GM23338 (cell line): ENCODE measurements at regions not wholly inside any gene's neighbourhood (a gene's known extent, or its start where the extent isn't known, plus 50 kb on each side); places are given as distances from the start of the nearest gene placed in this dataset.

Source experiments
- ATAC-seq: fragments of 200-7000 bp; cut with Tn5 transposase; 3 replicates; pipeline ENCODE4 v1.9.1; 2020
- DNase-seq: peaks from one replicate; pipeline ENCODE4 v3.0.0-alpha.2; 2015; ENCODE audit warnings: low spot score
- H2AFZ ChIP-seq: fragments of 200-600 bp; sonication (generic); 2 replicates; pipeline ENCODE4 v1.8.0; 2016; ENCODE audit warnings: antibody characterized with exemption, mild to moderate bottlenecking, moderate library complexity
- H3F3A ChIP-seq: fragments of 200-600 bp; sonication (generic); replicated peaks from 2 replicates; pipeline ENCODE4 v1.8.0; 2017; ENCODE audit warnings: antibody characterized with exemption, mixed run types, low read depth
- H3K27ac ChIP-seq: fragments of 200-600 bp; sonication (generic); 2 replicates; pipeline ENCODE4 v1.6.1; 2016; ENCODE audit warnings: low read depth
- H3K27me3 ChIP-seq: fragments of 200-600 bp; sonication (generic); 2 replicates; pipeline ENCODE4 v1.8.0; 2016; ENCODE audit warnings: mild to moderate bottlenecking, mixed run types, moderate library complexity; ENCODE audit not compliant: insufficient read depth
- H3K36me3 ChIP-seq: fragments of 200-600 bp; sonication (generic); 2 replicates; pipeline ENCODE4 v1.8.0; 2016; ENCODE audit warnings: mild to moderate bottlenecking; ENCODE audit not compliant: insufficient read depth
- H3K4me1 ChIP-seq: fragments of 200-600 bp; sonication (generic); 2 replicates; pipeline ENCODE4 v1.8.0; 2016; ENCODE audit warnings: mild to moderate bottlenecking, moderate library complexity; ENCODE audit not compliant: insufficient read depth
- H3K4me2 ChIP-seq: fragments of 200-600 bp; sonication (generic); 2 replicates; pipeline ENCODE4 v1.7.1; 2017; ENCODE audit warnings: mixed run types
- H3K4me3 ChIP-seq: fragments of 200-600 bp; sonication (generic); 2 replicates; pipeline ENCODE4 v1.6.1; 2016; ENCODE audit warnings: mixed run types
- H3K79me2 ChIP-seq: fragments of 200-600 bp; sonication (generic); replicated peaks from 2 replicates; pipeline ENCODE4 v1.8.0; 2017; ENCODE audit warnings: mild to moderate bottlenecking; ENCODE audit not compliant: insufficient read depth
- H3K9me2 ChIP-seq: fragments of 200-600 bp; sonication (generic); 2 replicates; pipeline ENCODE4 v1.8.0; 2017; ENCODE audit not compliant: insufficient read depth
- H4K20me1 ChIP-seq: fragments of 200-600 bp; sonication (generic); replicated peaks from 2 replicates; pipeline ENCODE4 v1.8.0; 2017; ENCODE audit warnings: mild to moderate bottlenecking; ENCODE audit not compliant: insufficient read depth
- H3K27ac Mint-ChIP-seq: 2 replicates; pipeline ENCODE4 v1.8.0; 2020; ENCODE audit warnings: inconsistent platforms, mild to moderate bottlenecking, moderate library complexity, mixed read lengths
- H3K27me3 Mint-ChIP-seq: 3 replicates; pipeline ENCODE4 v1.8.0; 2022; ENCODE audit warnings: low read depth, mild to moderate bottlenecking, moderate library complexity, mixed read lengths, inconsistent platforms; ENCODE audit not compliant: insufficient read depth, poor library complexity
- H3K36me3 Mint-ChIP-seq: 3 replicates; pipeline ENCODE4 v1.8.0; 2021; ENCODE audit warnings: low read depth, mild to moderate bottlenecking, inconsistent platforms, moderate library complexity, mixed read lengths
- H3K4me1 Mint-ChIP-seq: 3 replicates; pipeline ENCODE4 v1.8.0; 2020; ENCODE audit warnings: mild to moderate bottlenecking, inconsistent platforms, mixed read lengths
- H3K4me3 Mint-ChIP-seq: 3 replicates; pipeline ENCODE4 v1.8.0; 2021; ENCODE audit warnings: moderate library complexity, mild to moderate bottlenecking, inconsistent platforms, mixed read lengths
- H3K9me3 Mint-ChIP-seq: 3 replicates; pipeline ENCODE4 v1.8.0; 2020; ENCODE audit warnings: moderate library complexity, mild to moderate bottlenecking, inconsistent platforms, mixed read lengths
- EZH2phosphoT487 ChIP-seq: fragments of 200-600 bp; sonication (generic); IDR thresholded peaks from one replicate; pipeline ENCODE4 v1.8.1; 2018; ENCODE audit warnings: antibody characterized with exemption; ENCODE audit not compliant: unreplicated experiment
- ZNF331 ChIP-seq: fragments of 250-450 bp; sonication (Bioruptor Pico); IDR thresholded peaks from 2 replicates; pipeline ENCODE4 v1.5.0; 2020; ENCODE audit warnings: low read depth, mild to moderate bottlenecking, moderate library complexity
- TF ChIP-seq, protein P1 (sequence below), 2 experiments: fragments of 200-600 bp in 1 of 2; sonication (generic) in 1 of 2; conservative IDR thresholded peaks; 2 replicates each; pipeline versions ENCODE4 v1.5.1 to v1.6.1; 2016 to 2017; ENCODE audit warnings: antibody characterized with exemption in 2 of 2, low read depth in 2 of 2, mild to moderate bottlenecking in 2 of 2, moderate library complexity in 1 of 2
- TF ChIP-seq, protein P2 (sequence below): fragments of 250-450 bp; sonication (Bioruptor Pico); IDR thresholded peaks from 2 replicates; pipeline ENCODE4 v1.5.0; 2020; ENCODE audit warnings: mild to moderate bottlenecking, moderate library complexity
- TF ChIP-seq, protein P3 (sequence below): IDR thresholded peaks from one replicate; pipeline ENCODE4 v1.6.1; 2018; ENCODE audit warnings: antibody characterized with exemption; ENCODE audit not compliant: unreplicated experiment

DNA sequence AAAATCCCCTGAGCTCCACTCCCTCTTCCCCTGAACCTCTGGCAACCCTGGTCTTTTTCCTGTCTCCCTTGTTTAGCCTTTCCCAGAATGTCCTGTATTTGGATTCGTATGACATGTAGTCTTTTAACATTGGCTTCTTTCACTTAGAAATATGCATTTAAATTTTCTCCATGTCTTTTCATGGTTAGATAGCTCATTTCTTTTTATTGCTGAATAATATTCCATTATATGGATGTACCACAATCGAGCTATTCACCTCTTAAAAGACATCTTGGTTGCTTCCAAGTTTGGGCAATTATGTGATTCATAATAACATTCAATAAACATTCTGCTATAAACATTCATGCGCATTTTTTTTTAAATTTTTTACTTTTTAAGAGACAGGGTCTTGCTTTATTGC, 99.6 kb upstream of the ZNF536 start:
- no peak overlapping the region for H3K27ac ChIP-seq
- peaks cover 20% of the 10 kb centered on the region for H3K9me3 Mint-ChIP-seq
- H3K4me2 ChIP-seq, result no peak overlapping the region
- no peak overlapping the region for H3K4me3 ChIP-seq
- no peak overlapping the region for H3K27ac Mint-ChIP-seq
- peaks cover 6% of the 10 kb centered on the region for H3K27me3 Mint-ChIP-seq
- H3K27me3 ChIP-seq, result no peaks in the 10 kb centered on the region
- DNase-seq (no peak), ATAC-seq (no peak)
- H3K9me2 ChIP-seq, result no peaks in the 10 kb centered on the region
- no peak overlapping the region for H2AFZ ChIP-seq
- H3K36me3 ChIP-seq, result no peaks in the 10 kb centered on the region
- no peak overlapping the region for H3K4me3 Mint-ChIP-seq
- H3K4me1 Mint-ChIP-seq, result peaks cover 30% of the 10 kb centered on the region
- H4K20me1 ChIP-seq, result no peaks in the 10 kb centered on the region
- no peaks in the 10 kb centered on the region for H3K79me2 ChIP-seq
- TF ChIP-seq EZH2phosphoT487, result no peak
- TF ChIP-seq, protein P1, sequence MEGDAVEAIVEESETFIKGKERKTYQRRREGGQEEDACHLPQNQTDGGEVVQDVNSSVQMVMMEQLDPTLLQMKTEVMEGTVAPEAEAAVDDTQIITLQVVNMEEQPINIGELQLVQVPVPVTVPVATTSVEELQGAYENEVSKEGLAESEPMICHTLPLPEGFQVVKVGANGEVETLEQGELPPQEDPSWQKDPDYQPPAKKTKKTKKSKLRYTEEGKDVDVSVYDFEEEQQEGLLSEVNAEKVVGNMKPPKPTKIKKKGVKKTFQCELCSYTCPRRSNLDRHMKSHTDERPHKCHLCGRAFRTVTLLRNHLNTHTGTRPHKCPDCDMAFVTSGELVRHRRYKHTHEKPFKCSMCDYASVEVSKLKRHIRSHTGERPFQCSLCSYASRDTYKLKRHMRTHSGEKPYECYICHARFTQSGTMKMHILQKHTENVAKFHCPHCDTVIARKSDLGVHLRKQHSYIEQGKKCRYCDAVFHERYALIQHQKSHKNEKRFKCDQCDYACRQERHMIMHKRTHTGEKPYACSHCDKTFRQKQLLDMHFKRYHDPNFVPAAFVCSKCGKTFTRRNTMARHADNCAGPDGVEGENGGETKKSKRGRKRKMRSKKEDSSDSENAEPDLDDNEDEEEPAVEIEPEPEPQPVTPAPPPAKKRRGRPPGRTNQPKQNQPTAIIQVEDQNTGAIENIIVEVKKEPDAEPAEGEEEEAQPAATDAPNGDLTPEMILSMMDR (conservative IDR thresholded peaks at IDR 0.05; ENCODE audit: low read depth in 2 of 2), result no peak
- TF ChIP-seq ZNF331 (CRISPR knock-in tag), result no peak
- TF ChIP-seq, protein P2, sequence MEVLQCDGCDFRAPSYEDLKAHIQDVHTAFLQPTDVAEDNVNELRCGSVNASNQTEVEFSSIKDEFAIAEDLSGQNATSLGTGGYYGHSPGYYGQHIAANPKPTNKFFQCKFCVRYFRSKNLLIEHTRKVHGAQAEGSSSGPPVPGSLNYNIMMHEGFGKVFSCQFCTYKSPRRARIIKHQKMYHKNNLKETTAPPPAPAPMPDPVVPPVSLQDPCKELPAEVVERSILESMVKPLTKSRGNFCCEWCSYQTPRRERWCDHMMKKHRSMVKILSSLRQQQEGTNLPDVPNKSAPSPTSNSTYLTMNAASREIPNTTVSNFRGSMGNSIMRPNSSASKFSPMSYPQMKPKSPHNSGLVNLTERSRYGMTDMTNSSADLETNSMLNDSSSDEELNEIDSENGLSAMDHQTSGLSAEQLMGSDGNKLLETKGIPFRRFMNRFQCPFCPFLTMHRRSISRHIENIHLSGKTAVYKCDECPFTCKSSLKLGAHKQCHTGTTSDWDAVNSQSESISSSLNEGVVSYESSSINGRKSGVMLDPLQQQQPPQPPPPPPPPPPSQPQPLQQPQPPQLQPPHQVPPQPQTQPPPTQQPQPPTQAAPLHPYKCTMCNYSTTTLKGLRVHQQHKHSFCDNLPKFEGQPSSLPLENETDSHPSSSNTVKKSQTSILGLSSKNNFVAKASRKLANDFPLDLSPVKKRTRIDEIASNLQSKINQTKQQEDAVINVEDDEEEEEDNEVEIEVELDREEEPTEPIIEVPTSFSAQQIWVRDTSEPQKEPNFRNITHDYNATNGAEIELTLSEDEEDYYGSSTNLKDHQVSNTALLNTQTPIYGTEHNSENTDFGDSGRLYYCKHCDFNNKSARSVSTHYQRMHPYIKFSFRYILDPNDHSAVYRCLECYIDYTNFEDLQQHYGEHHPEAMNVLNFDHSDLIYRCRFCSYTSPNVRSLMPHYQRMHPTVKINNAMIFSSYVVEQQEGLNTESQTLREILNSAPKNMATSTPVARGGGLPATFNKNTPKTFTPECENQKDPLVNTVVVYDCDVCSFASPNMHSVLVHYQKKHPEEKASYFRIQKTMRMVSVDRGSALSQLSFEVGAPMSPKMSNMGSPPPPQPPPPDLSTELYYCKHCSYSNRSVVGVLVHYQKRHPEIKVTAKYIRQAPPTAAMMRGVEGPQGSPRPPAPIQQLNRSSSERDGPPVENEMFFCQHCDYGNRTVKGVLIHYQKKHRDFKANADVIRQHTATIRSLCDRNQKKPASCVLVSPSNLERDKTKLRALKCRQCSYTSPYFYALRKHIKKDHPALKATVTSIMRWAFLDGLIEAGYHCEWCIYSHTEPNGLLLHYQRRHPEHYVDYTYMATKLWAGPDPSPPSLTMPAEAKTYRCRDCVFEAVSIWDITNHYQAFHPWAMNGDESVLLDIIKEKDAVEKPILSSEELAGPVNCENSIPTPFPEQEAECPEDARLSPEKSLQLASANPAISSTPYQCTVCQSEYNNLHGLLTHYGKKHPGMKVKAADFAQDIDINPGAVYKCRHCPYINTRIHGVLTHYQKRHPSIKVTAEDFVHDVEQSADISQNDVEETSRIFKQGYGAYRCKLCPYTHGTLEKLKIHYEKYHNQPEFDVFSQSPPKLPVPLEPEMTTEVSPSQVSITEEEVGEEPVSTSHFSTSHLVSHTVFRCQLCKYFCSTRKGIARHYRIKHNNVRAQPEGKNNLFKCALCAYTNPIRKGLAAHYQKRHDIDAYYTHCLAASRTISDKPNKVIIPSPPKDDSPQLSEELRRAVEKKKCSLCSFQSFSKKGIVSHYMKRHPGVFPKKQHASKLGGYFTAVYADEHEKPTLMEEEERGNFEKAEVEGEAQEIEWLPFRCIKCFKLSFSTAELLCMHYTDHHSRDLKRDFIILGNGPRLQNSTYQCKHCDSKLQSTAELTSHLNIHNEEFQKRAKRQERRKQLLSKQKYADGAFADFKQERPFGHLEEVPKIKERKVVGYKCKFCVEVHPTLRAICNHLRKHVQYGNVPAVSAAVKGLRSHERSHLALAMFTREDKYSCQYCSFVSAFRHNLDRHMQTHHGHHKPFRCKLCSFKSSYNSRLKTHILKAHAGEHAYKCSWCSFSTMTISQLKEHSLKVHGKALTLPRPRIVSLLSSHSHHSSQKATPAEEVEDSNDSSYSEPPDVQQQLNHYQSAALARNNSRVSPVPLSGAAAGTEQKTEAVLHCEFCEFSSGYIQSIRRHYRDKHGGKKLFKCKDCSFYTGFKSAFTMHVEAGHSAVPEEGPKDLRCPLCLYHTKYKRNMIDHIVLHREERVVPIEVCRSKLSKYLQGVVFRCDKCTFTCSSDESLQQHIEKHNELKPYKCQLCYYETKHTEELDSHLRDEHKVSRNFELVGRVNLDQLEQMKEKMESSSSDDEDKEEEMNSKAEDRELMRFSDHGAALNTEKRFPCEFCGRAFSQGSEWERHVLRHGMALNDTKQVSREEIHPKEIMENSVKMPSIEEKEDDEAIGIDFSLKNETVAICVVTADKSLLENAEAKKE (CRISPR knock-in tag), result no peak
- peaks cover 11% of the 10 kb centered on the region; the same call in 2 of the 3 replicates for H3K36me3 Mint-ChIP-seq
- no peaks in the 10 kb centered on the region for H3F3A ChIP-seq
- H3K4me1 ChIP-seq, result peaks cover 27% of the 10 kb centered on the region

DNA sequence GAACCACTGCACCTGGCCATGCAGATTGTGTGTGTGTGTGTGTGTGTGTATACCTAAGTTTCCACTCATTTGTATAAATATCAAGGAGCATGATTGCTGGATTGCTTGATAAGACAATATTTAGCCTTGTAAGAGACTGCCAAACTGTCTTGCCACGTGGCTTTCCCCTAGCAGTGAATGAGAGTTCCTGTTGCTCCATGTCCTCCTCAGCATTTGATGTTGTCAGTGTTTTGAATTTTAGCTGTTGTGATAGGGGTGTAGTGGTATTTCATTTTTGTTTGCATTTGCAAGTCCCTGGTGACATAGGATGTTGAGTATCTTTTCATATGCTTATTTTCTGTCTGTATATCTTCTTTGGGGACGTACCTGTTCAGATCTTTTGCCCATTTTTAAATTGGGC, 99.0 kb upstream of the ZNF536 start:
- peaks cover 37% of the 10 kb centered on the region for H3K4me1 Mint-ChIP-seq

More for the DNA sequence above, 99.0 kb upstream of the ZNF536 start:
- H3K79me2 ChIP-seq, result no peaks in the 10 kb centered on the region
- Mint-ChIP-seq H3K27me3 (peaks cover 10% of the 10 kb centered on the region), H3K27ac (no peak overlapping the region), H3K36me3 (peaks cover 11% of the 10 kb centered on the region; the same call in 2 of the 3 replicates), H3K9me3 (peaks cover 20% of the 10 kb centered on the region), H3K4me3 (no peak overlapping the region)
- DNase-seq (no peak), ATAC-seq (no peak)
- no peak overlapping the region for H2AFZ ChIP-seq
- H3K9me2 ChIP-seq, result no peaks in the 10 kb centered on the region
- H3F3A ChIP-seq, result no peaks in the 10 kb centered on the region
- H3K27me3 ChIP-seq, result no peaks in the 10 kb centered on the region
- H3K27ac ChIP-seq, result no peak overlapping the region
- H3K4me2 ChIP-seq, result no peak overlapping the region
- TF ChIP-seq, protein P3, sequence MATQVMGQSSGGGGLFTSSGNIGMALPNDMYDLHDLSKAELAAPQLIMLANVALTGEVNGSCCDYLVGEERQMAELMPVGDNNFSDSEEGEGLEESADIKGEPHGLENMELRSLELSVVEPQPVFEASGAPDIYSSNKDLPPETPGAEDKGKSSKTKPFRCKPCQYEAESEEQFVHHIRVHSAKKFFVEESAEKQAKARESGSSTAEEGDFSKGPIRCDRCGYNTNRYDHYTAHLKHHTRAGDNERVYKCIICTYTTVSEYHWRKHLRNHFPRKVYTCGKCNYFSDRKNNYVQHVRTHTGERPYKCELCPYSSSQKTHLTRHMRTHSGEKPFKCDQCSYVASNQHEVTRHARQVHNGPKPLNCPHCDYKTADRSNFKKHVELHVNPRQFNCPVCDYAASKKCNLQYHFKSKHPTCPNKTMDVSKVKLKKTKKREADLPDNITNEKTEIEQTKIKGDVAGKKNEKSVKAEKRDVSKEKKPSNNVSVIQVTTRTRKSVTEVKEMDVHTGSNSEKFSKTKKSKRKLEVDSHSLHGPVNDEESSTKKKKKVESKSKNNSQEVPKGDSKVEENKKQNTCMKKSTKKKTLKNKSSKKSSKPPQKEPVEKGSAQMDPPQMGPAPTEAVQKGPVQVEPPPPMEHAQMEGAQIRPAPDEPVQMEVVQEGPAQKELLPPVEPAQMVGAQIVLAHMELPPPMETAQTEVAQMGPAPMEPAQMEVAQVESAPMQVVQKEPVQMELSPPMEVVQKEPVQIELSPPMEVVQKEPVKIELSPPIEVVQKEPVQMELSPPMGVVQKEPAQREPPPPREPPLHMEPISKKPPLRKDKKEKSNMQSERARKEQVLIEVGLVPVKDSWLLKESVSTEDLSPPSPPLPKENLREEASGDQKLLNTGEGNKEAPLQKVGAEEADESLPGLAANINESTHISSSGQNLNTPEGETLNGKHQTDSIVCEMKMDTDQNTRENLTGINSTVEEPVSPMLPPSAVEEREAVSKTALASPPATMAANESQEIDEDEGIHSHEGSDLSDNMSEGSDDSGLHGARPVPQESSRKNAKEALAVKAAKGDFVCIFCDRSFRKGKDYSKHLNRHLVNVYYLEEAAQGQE, result no peak
- no peaks in the 10 kb centered on the region for H4K20me1 ChIP-seq
- no peaks in the 10 kb centered on the region for H3K36me3 ChIP-seq
- H3K4me1 ChIP-seq, result peaks cover 33% of the 10 kb centered on the region
- H3K4me3 ChIP-seq, result no peak overlapping the region
